Thoracic aorta (tissue), 2 donors: ENCODE measurements at regions not wholly inside any gene's neighbourhood (a gene's known extent, or its start where the extent isn't known, plus 50 kb on each side); places are given as distances from the start of the nearest gene placed in this dataset.

Experiments
- ATAC-seq: fragments of 150-250 bp; one replicate; pipeline ENCODE4 v1.8.0; 2017; ENCODE audit warnings: low read depth; ENCODE audit not compliant: insufficient number of reproducible peaks, low FRiP score
- DNase-seq: peaks from one replicate; pipeline ENCODE4 v3.0.0-alpha.2; 2020; ENCODE audit warnings: low spot score
- H3K27ac ChIP-seq, 2 donors: fragments of 200-600 bp; sonication (generic); 1 replicate in 1 of 2; 2 replicates in 1 of 2; pipeline ENCODE4 v1.5.1; 2016; ENCODE audit warnings: mild to moderate bottlenecking in 2 of 2, moderate library complexity in 2 of 2
- H3K27me3 ChIP-seq: fragments of 200-600 bp; sonication (generic); replicated peaks from 2 replicates; pipeline ENCODE4 v1.6.0; 2016; ENCODE audit warnings: mild to moderate bottlenecking; ENCODE audit not compliant: insufficient read depth
- H3K36me3 ChIP-seq: fragments of 200-600 bp; sonication (generic); one replicate; pipeline ENCODE4 v1.5.1; 2016
- H3K4me1 ChIP-seq, 2 donors: fragments of 200-600 bp; sonication (generic); 1 replicate in 1 of 2; 2 replicates in 1 of 2; pipeline versions ENCODE4 v1.5.1 to v1.6.0; 2016; ENCODE audit warnings: low read depth in 2 of 2, mild to moderate bottlenecking in 1 of 2; ENCODE audit not compliant: control insufficient read depth in 1 of 2
- H3K4me3 ChIP-seq: fragments of 200-600 bp; sonication (generic); 2 replicates; pipeline ENCODE4 v1.5.1; 2016; ENCODE audit warnings: mild to moderate bottlenecking
- H3K9me3 ChIP-seq: fragments of 200-600 bp; sonication (generic); 2 replicates; pipeline ENCODE4 v1.5.1; 2016
- TF ChIP-seq, protein P1 (sequence below): fragments of 200-600 bp; sonication (generic); IDR thresholded peaks from one replicate; pipeline ENCODE4 v1.5.1; 2019; ENCODE audit warnings: antibody characterized with exemption

DNA sequence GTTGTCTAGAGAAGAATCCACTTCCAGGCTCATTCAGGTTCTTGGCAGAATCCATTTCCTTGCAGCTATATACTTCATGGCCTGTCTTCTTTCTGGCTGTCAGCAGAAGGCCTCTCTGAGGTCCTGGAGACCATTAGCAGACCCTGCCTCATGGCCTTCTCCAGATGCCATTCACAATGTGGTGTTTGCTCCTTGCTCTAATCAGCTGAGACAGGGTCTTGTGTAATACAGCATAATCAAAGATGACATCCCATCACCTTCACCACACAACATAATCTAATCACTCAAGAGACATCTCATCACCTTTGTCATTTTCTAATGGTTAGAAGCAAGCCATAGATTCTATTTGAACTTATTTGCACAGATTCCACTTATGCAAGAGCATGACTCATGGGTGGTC is 403.9 kb upstream of the LRRC7 start:
- TF ChIP-seq, protein P1, sequence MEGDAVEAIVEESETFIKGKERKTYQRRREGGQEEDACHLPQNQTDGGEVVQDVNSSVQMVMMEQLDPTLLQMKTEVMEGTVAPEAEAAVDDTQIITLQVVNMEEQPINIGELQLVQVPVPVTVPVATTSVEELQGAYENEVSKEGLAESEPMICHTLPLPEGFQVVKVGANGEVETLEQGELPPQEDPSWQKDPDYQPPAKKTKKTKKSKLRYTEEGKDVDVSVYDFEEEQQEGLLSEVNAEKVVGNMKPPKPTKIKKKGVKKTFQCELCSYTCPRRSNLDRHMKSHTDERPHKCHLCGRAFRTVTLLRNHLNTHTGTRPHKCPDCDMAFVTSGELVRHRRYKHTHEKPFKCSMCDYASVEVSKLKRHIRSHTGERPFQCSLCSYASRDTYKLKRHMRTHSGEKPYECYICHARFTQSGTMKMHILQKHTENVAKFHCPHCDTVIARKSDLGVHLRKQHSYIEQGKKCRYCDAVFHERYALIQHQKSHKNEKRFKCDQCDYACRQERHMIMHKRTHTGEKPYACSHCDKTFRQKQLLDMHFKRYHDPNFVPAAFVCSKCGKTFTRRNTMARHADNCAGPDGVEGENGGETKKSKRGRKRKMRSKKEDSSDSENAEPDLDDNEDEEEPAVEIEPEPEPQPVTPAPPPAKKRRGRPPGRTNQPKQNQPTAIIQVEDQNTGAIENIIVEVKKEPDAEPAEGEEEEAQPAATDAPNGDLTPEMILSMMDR: no peak
- H3K4me1 ChIP-seq: no peaks in the 10 kb centered on the region
- H3K9me3 ChIP-seq: no peaks in the 10 kb centered on the region
- H3K27me3 ChIP-seq: no peaks in the 10 kb centered on the region
- DNase-seq (no peak), ATAC-seq (no peak)
- no peak overlapping the region for H3K27ac ChIP-seq
- H3K36me3 ChIP-seq: no peaks in the 10 kb centered on the region
- no peak overlapping the region for H3K4me3 ChIP-seq

DNA sequence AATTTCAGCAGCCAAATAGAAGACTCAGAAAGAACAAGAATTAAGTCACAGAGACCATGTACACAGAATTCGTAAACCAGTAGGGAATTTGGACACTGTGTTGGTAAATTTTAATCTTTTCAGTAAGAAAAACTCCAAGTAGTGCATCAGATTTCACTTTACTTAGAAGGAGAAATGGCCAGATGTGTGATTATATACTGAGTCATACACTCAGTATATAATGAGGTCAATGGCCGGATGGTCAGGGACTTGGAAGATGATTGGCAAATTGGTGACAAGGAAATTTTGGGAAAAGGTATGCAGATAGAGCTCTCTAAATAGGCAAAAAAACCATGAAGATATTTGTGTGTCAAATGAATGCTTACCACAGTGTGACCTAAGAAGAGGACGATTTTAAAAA is 399.8 kb upstream of the LRRC7 start:
- Histone ChIP-seq H3K9me3 (no peaks in the 10 kb centered on the region), H3K36me3 (no peaks in the 10 kb centered on the region), H3K4me3 (no peak overlapping the region), H3K4me1 (no peaks in the 10 kb centered on the region), H3K27ac (no peak overlapping the region), H3K27me3 (no peaks in the 10 kb centered on the region)
- ATAC-seq (no peak), DNase-seq (no peak)
- TF ChIP-seq, protein P1: no peak

DNA sequence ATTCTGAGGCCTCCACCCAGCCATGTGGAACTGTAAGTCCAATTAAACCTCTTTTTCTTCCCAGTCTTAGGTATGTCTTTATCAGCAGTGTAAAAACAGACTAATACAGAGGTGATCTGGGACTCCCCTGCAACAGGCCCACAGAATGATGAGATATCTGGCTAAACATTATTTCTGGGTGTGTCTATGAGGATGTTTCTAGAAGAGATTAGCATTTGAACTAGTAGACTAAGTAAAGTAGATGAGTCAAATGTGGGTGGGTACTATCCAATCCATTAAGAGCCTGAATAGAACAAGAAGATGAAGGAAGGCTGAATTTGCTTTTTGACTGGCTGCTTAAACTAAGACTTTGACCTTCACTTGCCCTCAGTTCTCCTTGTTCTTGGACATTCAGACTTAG is 396.5 kb upstream of the LRRC7 start:
- TF ChIP-seq, protein P1: no peak
- H3K4me3 ChIP-seq: no peak overlapping the region
- no peak for DNase-seq
- no peaks in the 10 kb centered on the region for H3K4me1 ChIP-seq
- H3K27ac ChIP-seq: no peak overlapping the region
- H3K27me3 ChIP-seq: no peaks in the 10 kb centered on the region
- no peak for ATAC-seq
- H3K9me3 ChIP-seq: no peaks in the 10 kb centered on the region
- H3K36me3 ChIP-seq: no peaks in the 10 kb centered on the region

DNA sequence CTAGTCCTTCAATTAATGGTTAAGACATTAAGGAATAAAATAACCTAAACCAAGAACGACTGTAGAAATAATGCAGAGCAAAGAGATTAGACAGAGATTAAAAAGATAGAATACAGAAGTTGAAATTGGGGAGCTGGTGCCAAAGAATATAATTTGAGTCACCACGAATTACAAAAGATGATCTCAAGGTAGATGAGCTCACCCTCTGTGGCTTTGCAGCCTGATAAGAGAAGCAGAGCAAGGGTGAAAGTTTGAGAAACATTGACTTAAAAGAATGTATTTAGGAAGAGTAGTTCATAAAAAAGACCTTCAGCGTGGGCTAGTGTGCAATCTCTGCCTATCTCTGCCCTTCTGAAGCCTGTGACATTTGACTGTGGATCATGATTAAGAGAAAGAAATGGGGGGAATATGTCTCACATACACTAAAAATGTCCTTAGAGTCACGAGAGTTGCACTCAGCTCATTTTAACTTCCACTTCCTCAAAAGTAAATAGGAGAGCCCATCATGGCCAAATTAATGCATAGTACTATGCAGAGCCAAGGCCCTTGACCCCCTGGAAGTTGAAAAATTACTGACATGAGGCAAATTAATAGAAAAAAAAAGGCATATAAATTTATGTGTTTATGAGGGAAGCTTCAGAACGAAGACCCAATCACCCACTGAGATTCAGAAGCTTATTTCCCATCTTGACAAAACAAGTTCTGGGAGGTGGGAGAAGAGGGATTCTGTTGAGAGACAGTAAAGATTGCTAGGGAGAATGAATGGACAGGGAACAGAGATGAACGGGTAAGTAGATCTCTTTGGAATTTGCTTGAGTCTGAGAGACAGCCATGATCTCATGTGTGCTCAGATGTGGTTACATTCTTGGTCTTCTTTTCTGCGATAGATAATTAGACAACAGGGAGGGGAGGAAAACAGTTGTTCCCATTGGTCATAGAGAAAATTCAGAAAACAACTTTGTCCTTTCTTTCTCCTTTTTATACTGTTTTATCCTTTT is 395.4 kb upstream of the LRRC7 start:
- ATAC-seq (no peak), DNase-seq (no peak)
- TF ChIP-seq, protein P1: no peak
- H3K9me3 ChIP-seq: no peaks in the 10 kb centered on the region
- H3K4me3 ChIP-seq: no peak overlapping the region
- H3K4me1 ChIP-seq: no peaks in the 10 kb centered on the region
- H3K27me3 ChIP-seq: no peaks in the 10 kb centered on the region
- no peak overlapping the region for H3K27ac ChIP-seq
- no peaks in the 10 kb centered on the region for H3K36me3 ChIP-seq

DNA sequence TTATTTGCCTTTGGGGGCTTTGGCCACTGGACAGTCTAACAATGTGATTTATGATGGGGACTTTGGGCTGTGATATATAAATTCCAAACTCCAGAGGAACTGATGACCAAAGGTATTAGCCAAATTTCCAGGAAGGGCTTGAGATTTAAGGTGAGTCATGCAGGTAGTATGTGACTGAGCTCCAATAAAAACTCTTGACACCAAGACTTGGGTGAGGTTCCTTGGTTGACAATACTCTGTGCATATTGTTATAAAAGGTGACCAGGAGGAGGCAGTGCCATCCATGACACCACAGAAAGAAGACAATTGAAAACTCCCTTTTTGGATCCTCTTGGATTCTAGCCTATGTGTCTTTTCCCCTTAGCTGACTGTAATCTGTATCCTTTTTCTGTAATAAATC is 392.7 kb upstream of the LRRC7 start:
- H3K36me3 ChIP-seq: no peaks in the 10 kb centered on the region
- DNase-seq (no peak), ATAC-seq (no peak)
- H3K9me3 ChIP-seq: no peaks in the 10 kb centered on the region
- TF ChIP-seq, protein P1: no peak
- no peaks in the 10 kb centered on the region for H3K4me1 ChIP-seq
- H3K27ac ChIP-seq: no peak overlapping the region
- no peak overlapping the region for H3K4me3 ChIP-seq
- no peaks in the 10 kb centered on the region for H3K27me3 ChIP-seq
